Heart right ventricle (tissue), 16 donors: ENCODE measurements at regions not wholly inside any gene's neighbourhood (a gene's known extent, or its start where the extent isn't known, plus 50 kb on each side); places are given as distances from the start of the nearest gene placed in this dataset.
"Not testable (repeated sequence)": the region's sequence is repeated elsewhere in the genome, so short reads cannot be mapped to it uniquely, and the experiment has no call there.

Experiments
- ATAC-seq, 8 donors: fragments of 200-7000 bp; cut with Tn5 transposase; one replicate each; pipeline ENCODE4 v1.9.1; 2020; ENCODE audit warnings: mild to moderate bottlenecking in 8 of 8, moderate library complexity in 8 of 8, moderate number of reproducible peaks in 1 of 8
- DNase-seq, 2 donors: peaks; one replicate each; pipeline ENCODE4 v3.0.0-alpha.2; 2020
- H3K27ac ChIP-seq, 10 donors: fragments of 200-600 bp; sonication (generic) in 2 of 10; one replicate each; pipeline versions ENCODE4 v1.5.0 to v1.8.0; 2020 to 2022; ENCODE audit warnings: mild to moderate bottlenecking in 3 of 10
- H3K27me3 ChIP-seq, 7 donors: fragments of 200-600 bp; one replicate each; pipeline ENCODE4 v1.8.0; 2021 to 2022; ENCODE audit warnings: mild to moderate bottlenecking in 2 of 7
- H3K36me3 ChIP-seq, 9 donors: fragments of 200-600 bp; sonication (generic) in 1 of 9; one replicate each; pipeline versions ENCODE4 v1.5.0 to v1.8.0; 2020 to 2022; ENCODE audit warnings: mild to moderate bottlenecking in 2 of 9
- H3K4me1 ChIP-seq, 9 donors: fragments of 200-600 bp; sonication (generic) in 1 of 9; one replicate each; pipeline versions ENCODE4 v1.5.0 to v1.8.0; 2020 to 2022; ENCODE audit warnings: mild to moderate bottlenecking in 4 of 9
- H3K4me3 ChIP-seq, 10 donors: fragments of 200-600 bp; sonication (generic) in 2 of 10; one replicate each; pipeline versions ENCODE4 v1.5.0 to v1.8.0; 2020 to 2022; ENCODE audit warnings: mild to moderate bottlenecking in 7 of 10, moderate library complexity in 2 of 10
- H3K9me3 ChIP-seq, 11 donors: fragments of 200-600 bp in 10 of 11; sonication (generic) in 2 of 11; one replicate each; pipeline versions ENCODE4 v1.5.0 to v1.8.0; 2013 to 2022; ENCODE audit warnings: mild to moderate bottlenecking in 2 of 11, control low read depth in 1 of 11, moderate library complexity in 1 of 11
- CTCF ChIP-seq, 9 donors: fragments of 200-600 bp; sonication (generic) in 2 of 9; IDR thresholded peaks; one replicate each; pipeline versions ENCODE4 v1.5.0 to v1.8.0; 2021 to 2022; ENCODE audit warnings: antibody characterized with exemption in 9 of 9, mild to moderate bottlenecking in 5 of 9, moderate library complexity in 1 of 9
- WGBS, 2 donors: extraction: QIAGEN DNeasy Blood & Tissue Kit; methylation state at CpG; one replicate each; pipeline ENCODE4 v1.1.7; 2013; ENCODE audit warnings: inconsistent platforms in 1 of 2; 5-methylcytosine and 5-hydroxymethylcytosine counted together
- intact Hi-C, 10 donors: fragments of 100-400 bp; cut with DNase I; formaldehyde crosslinking; loops; one replicate each; pipeline versions ENCODE4 v1.11.1 to v1.14.2; 2022
- donor health status: Arrhythmogenic right ventricular cardiomyopathy.
- donor health status: ischemic (EF 13 %, LVEDD 7.1; RV severe dilation, severe dysfunction).
- donor health status: healthy with polysubstance abuse.
- donor health status: DM: no; HTN: yes; CAD: no.
- donor health status: DM: no; HTN: no; CAD: no.
- donor health status: ischemic (EF 25% LVEDD 6.9; RV normal size, moderate dysfunction).
- donor health status: ischemic (EF 25% LVEDD 5.7; RV mildly dilated, moderate dysfunction).
- donor health status: healthy.
- donor health status: DM: yes; HTN: yes; CAD: no.
- donor health status: Ischemic cardiomyopathy.
- donor health status: ischemic (EF 35%, LVEDD 5.7; RV mildly dilated, moderate dysfunction).
- donor health status: nonischemic (EF 11% LVEDD 7.7; RV severe dilation, severe dysfunction).
- donor health status: DM: yes; HTN: yes; CAD: no.
- donor health status: PGD.
- donor health status: ischemic (EF 29% LVEDD 5.4; RV normal size, mild dysfunction).
- donor health status: nonischemic (EF 23%, LVEDD 6.1; RV moderate dilation, normal function).

- no peaks in the 10 kb centered on the region for H3K9me3 ChIP-seq
- no peaks in the 10 kb centered on the region for H3K36me3 ChIP-seq
- WGBS, 2 donors, result 76 to 87% methylated on average over 5 of the region's 5 CpGs
- peaks cover 0 to 11% (median 0%) of the 10 kb centered on the region in 7 donors for H3K27me3 ChIP-seq
- peaks cover 0 to 32% (median 0%) of the 10 kb centered on the region in 9 donors for H3K4me1 ChIP-seq
- H3K27ac ChIP-seq, result peak overlapping the region in 1 of 10 donors; percentile 17
- intact Hi-C loops, result loop anchor here in 6 of 10 donors (10.0 kb wide), 4 partner anchors 119 to 1299 kb away; no protein-coding TSS in a partner anchor
- peak overlapping the region in 1 of 10 donors; percentile 1 for H3K4me3 ChIP-seq
- TF ChIP-seq CTCF (IDR thresholded peaks at IDR 0.05), result no peak
- ATAC-seq (no peak), DNase-seq (no peak)
These were observed 551.4 kb downstream of the ETS1 start for GRCh38 chr11:128036006-128036405.

- peaks cover 0 to 15% (median 0%) of the 10 kb centered on the region in 7 donors for H3K27me3 ChIP-seq
- not testable (repeated sequence) for H3K9me3 ChIP-seq, H3K4me3 ChIP-seq, H3K27ac ChIP-seq, H3K36me3 ChIP-seq, H3K4me1 ChIP-seq
- peak; percentile 53 to 88 (median 78) for TF ChIP-seq CTCF (IDR thresholded peaks at IDR 0.05)
- WGBS, 2 donors, result 55% methylated on average over 14 of the region's 14 CpGs
- intact Hi-C loops, result loop anchor here in 9 of 10 donors (1.0 to 10.0 kb wide), 10 partner anchors 123 to 1303 kb away; no protein-coding TSS in a partner anchor
- peak in 7 of 8 donors; percentile 50 to 75 (median 69) for ATAC-seq
- peak in 1 of 2 donors; percentile 50 for DNase-seq
These were observed 555.7 kb downstream of the ETS1 start for GRCh38 chr11:128031538-128032134.

- intact Hi-C loops, result loop anchor here in 3 of 10 donors (10.0 kb wide), 2 partner anchors 184 to 826 kb away; no protein-coding TSS in a partner anchor
- Histone ChIP-seq H3K36me3 (no peaks in the 10 kb centered on the region), H3K4me3 (no peak overlapping the region), H3K4me1 (peaks cover 0 to 12% (median 0%) of the 10 kb centered on the region in 9 donors), H3K27ac (no peak overlapping the region), H3K9me3 (no peaks in the 10 kb centered on the region), H3K27me3 (peaks cover 0 to 17% (median 0%) of the 10 kb centered on the region in 7 donors)
- DNase-seq, result no peak
- ATAC-seq, result no peak
- TF ChIP-seq CTCF (IDR thresholded peaks at IDR 0.05), result no peak
- WGBS, 2 donors, result 12 to 15% methylated on average over 1 of the region's 1 CpG
These were observed 558.1 kb downstream of the ETS1 start for GRCh38 chr11:128029219-128029722.

- Histone ChIP-seq H3K4me3 (no peak overlapping the region), H3K4me1 (peaks cover 0 to 12% (median 0%) of the 10 kb centered on the region in 9 donors), H3K27ac (no peak overlapping the region), H3K9me3 (no peaks in the 10 kb centered on the region), H3K27me3 (peaks cover 0 to 17% (median 3%) of the 10 kb centered on the region in 7 donors), H3K36me3 (no peaks in the 10 kb centered on the region)
- ATAC-seq (no peak), DNase-seq (no peak)
- intact Hi-C loops, result loop anchor here in 3 of 10 donors (10.0 kb wide), 2 partner anchors 182 to 828 kb away; no protein-coding TSS in a partner anchor
- no peak for TF ChIP-seq CTCF (IDR thresholded peaks at IDR 0.05)
- WGBS, 2 donors, result 50 to 57% methylated on average over 6 of the region's 6 CpGs
These were observed 560.8 kb downstream of the ETS1 start for GRCh38 chr11:128026596-128026995.
